ENCODE measurements at regions not wholly inside any gene's neighbourhood (a gene's known extent, or its start where the extent isn't known, plus 50 kb on each side); places are given as distances from the start of the nearest gene placed in this dataset.

DNA sequence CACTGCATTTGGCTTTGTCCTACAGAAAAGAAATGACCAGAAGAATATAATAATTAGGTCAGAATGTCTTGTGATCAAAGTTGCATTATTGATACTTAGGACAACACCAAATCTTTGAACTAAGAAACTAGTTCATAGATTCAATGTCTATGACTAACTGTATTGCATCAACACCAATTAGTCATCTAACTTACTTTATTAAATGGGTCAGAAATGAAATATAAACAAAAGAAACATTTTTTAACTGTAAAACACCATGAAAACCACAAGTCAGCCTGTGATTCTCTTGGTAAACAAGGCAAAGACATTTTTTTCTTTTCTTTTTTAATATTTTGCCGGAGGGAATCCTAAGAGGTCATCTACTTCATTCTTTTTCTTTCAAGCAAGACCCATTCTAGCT, 114.1 kb upstream of the HDDC2 start:
- TF ChIP-seq POLR2A (IDR thresholded peaks at IDR 0.05; ENCODE audit: low read length) = no peak
- no peak for TF ChIP-seq GATA1 (IDR thresholded peaks at IDR 0.05; ENCODE audit: low read depth, low read length)
